ENCODE measurements at regions not wholly inside any gene's neighbourhood (a gene's known extent, or its start where the extent isn't known, plus 50 kb on each side); places are given as distances from the start of the nearest gene placed in this dataset.
"Not testable (repeated sequence)": the region's sequence is repeated elsewhere in the genome, so short reads cannot be mapped to it uniquely, and the experiment has no call there.

- not testable (repeated sequence) for TF ChIP-seq CTCF, POLR2AphosphoS5 (IDR thresholded peaks at IDR 0.05)
Measured at GRCh38 chr2:111533557-111534247, 350.3 kb downstream of the ANAPC1 start.

Measured in sigmoid colon (tissue), 4 donors.